Endodermal cell (in vitro differentiated cells): ENCODE measurements at regions not wholly inside any gene's neighbourhood (a gene's known extent, or its start where the extent isn't known, plus 50 kb on each side); places are given as distances from the start of the nearest gene placed in this dataset.

Experiments used
- DNase-seq: peaks from one replicate; pipeline ENCODE4 v3.0.0-alpha.2; 2017
- H3K27ac ChIP-seq: 2 replicates; pipeline ENCODE4 v1.5.1; 2013; ENCODE audit warnings: mild to moderate bottlenecking, low read depth, low read length, moderate library complexity
- H3K27me3 ChIP-seq: 2 replicates; pipeline ENCODE4 v1.6.1; 2013; ENCODE audit warnings: mild to moderate bottlenecking, low read length, moderate library complexity; ENCODE audit not compliant: insufficient read depth, control insufficient read depth, poor library complexity, severe bottlenecking
- H3K36me3 ChIP-seq: 2 replicates; pipeline ENCODE4 v1.7.0; 2013; ENCODE audit warnings: mild to moderate bottlenecking, low read length, moderate library complexity; ENCODE audit not compliant: control insufficient read depth, insufficient read depth
- H3K4me1 ChIP-seq: one replicate; pipeline ENCODE4 v1.7.0; 2013; ENCODE audit warnings: low read length; ENCODE audit not compliant: control insufficient read depth, insufficient read depth
- H3K4me3 ChIP-seq: 2 replicates; pipeline ENCODE4 v1.5.1; 2013; ENCODE audit warnings: mild to moderate bottlenecking, low read length, moderate library complexity
- H3K9ac ChIP-seq: 2 replicates; pipeline ENCODE4 v1.6.1; 2013; ENCODE audit warnings: mild to moderate bottlenecking, low read length, moderate library complexity; ENCODE audit not compliant: poor library complexity, severe bottlenecking; ENCODE audit errors: extremely low read depth
- H3K9me3 ChIP-seq: 2 replicates; pipeline ENCODE4 v1.6.1; 2013; ENCODE audit warnings: mild to moderate bottlenecking, low read length, moderate library complexity; ENCODE audit not compliant: control insufficient read depth
- H3K27ac Mint-ChIP-seq: 2 replicates; pipeline ENCODE4 v1.8.0; 2020; ENCODE audit warnings: mixed read lengths
- H3K27me3 Mint-ChIP-seq: 2 replicates; pipeline ENCODE4 v1.8.0; 2021; ENCODE audit warnings: mild to moderate bottlenecking, mixed read lengths; ENCODE audit not compliant: insufficient read depth
- H3K36me3 Mint-ChIP-seq: 2 replicates; pipeline ENCODE4 v1.8.0; 2020; ENCODE audit warnings: low read depth, mixed read lengths
- H3K4me1 Mint-ChIP-seq: 2 replicates; pipeline ENCODE4 v1.8.0; 2020; ENCODE audit warnings: mixed read lengths
- H3K4me3 Mint-ChIP-seq: 2 replicates; pipeline ENCODE4 v1.8.0; 2020; ENCODE audit warnings: mild to moderate bottlenecking, moderate library complexity, mixed read lengths
- H3K9me3 Mint-ChIP-seq: 2 replicates; pipeline ENCODE4 v1.8.0; 2020; ENCODE audit warnings: mild to moderate bottlenecking, mixed read lengths
- WGBS, 2 experiments: methylation state at CpG; one replicate each; pipeline versions ENCODE4 v1.1.5 to v1.1.7; 2013; ENCODE audit warnings: missing lambda C conversion rate in 2 of 2, mixed read lengths in 1 of 2; ENCODE audit not compliant: insufficient coverage in 1 of 2, insufficient read length in 1 of 2; 5-methylcytosine and 5-hydroxymethylcytosine counted together
- TF ChIP-seq, protein P1 (sequence below): fragments of 200-600 bp; sonication (generic); conservative IDR thresholded peaks from 2 replicates; pipeline ENCODE4 v1.5.0; 2021; ENCODE audit warnings: antibody characterized with exemption, mild to moderate bottlenecking

DNA sequence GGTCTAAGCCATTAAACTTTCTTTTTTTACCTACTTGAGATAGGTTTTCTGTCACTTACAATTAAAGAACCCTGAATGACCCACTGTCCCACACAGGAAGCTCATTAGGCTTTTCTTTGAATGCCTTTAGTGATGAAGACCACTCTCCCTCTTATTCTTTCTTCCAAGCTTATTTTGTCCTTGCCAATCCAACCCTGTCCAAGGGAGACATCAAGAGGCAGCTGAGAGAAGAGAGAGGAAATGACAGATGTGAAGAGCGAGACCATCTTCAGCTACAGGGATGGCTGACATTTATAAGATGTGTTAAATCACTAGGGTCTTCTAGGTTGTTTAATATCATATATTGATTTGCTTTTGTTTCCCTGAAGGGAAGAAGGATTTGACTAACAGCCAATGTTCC is 133.5 kb downstream of the FAM114A2 start:
- H3K4me3 Mint-ChIP-seq, result no peak overlapping the region
- Histone ChIP-seq H3K27ac (no peak overlapping the region), H3K4me3 (no peak overlapping the region), H3K27me3 (no peaks in the 10 kb centered on the region), H3K4me1 (no peaks in the 10 kb centered on the region), H3K9ac (no peak overlapping the region), H3K36me3 (no peaks in the 10 kb centered on the region), H3K9me3 (no peaks in the 10 kb centered on the region)
- WGBS, 2 experiments, result 97 to 100% methylated on average over 1 of the region's 1 CpG
- no peaks in the 10 kb centered on the region for H3K36me3 Mint-ChIP-seq
- no peaks in the 10 kb centered on the region for H3K27me3 Mint-ChIP-seq
- no peak overlapping the region for H3K27ac Mint-ChIP-seq
- no peaks in the 10 kb centered on the region for H3K4me1 Mint-ChIP-seq
- TF ChIP-seq, protein P1, sequence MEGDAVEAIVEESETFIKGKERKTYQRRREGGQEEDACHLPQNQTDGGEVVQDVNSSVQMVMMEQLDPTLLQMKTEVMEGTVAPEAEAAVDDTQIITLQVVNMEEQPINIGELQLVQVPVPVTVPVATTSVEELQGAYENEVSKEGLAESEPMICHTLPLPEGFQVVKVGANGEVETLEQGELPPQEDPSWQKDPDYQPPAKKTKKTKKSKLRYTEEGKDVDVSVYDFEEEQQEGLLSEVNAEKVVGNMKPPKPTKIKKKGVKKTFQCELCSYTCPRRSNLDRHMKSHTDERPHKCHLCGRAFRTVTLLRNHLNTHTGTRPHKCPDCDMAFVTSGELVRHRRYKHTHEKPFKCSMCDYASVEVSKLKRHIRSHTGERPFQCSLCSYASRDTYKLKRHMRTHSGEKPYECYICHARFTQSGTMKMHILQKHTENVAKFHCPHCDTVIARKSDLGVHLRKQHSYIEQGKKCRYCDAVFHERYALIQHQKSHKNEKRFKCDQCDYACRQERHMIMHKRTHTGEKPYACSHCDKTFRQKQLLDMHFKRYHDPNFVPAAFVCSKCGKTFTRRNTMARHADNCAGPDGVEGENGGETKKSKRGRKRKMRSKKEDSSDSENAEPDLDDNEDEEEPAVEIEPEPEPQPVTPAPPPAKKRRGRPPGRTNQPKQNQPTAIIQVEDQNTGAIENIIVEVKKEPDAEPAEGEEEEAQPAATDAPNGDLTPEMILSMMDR, result peak; percentile 42
- H3K9me3 Mint-ChIP-seq, result no peaks in the 10 kb centered on the region
- no peak for DNase-seq

GRCh38 chr5:153903321-153903720 is 135.4 kb downstream of the FAM114A2 start:
- Mint-ChIP-seq H3K9me3 (no peaks in the 10 kb centered on the region), H3K4me3 (no peak overlapping the region), H3K4me1 (no peaks in the 10 kb centered on the region), H3K36me3 (no peaks in the 10 kb centered on the region), H3K27ac (no peak overlapping the region), H3K27me3 (no peaks in the 10 kb centered on the region)
- no peaks in the 10 kb centered on the region for H3K36me3 ChIP-seq
- DNase-seq, result no peak
- TF ChIP-seq, protein P1, result no peak
- H3K9ac ChIP-seq, result no peak overlapping the region
- WGBS, 2 experiments, result 65% methylated on average over 1 of the region's 1 CpG; no CpG with 5 or more reads in 1 of the 2 experiments
- H3K4me1 ChIP-seq, result no peaks in the 10 kb centered on the region
- H3K9me3 ChIP-seq, result no peaks in the 10 kb centered on the region
- no peak overlapping the region for H3K4me3 ChIP-seq
- no peak overlapping the region for H3K27ac ChIP-seq
- no peaks in the 10 kb centered on the region for H3K27me3 ChIP-seq

GRCh38 chr5:153902016-153902415 is 136.7 kb downstream of the FAM114A2 start:
- Histone ChIP-seq H3K27ac (no peak overlapping the region), H3K9me3 (no peaks in the 10 kb centered on the region), H3K9ac (no peak overlapping the region), H3K36me3 (no peaks in the 10 kb centered on the region), H3K27me3 (no peaks in the 10 kb centered on the region), H3K4me3 (no peak overlapping the region), H3K4me1 (no peaks in the 10 kb centered on the region)
- H3K4me1 Mint-ChIP-seq, result no peaks in the 10 kb centered on the region
- TF ChIP-seq, protein P1, result no peak
- H3K27ac Mint-ChIP-seq, result no peak overlapping the region
- no peaks in the 10 kb centered on the region for H3K36me3 Mint-ChIP-seq
- H3K4me3 Mint-ChIP-seq, result no peak overlapping the region
- no peak for DNase-seq
- no peaks in the 10 kb centered on the region for H3K27me3 Mint-ChIP-seq
- no peaks in the 10 kb centered on the region for H3K9me3 Mint-ChIP-seq
- 85% methylated on average over 1 of the region's 1 CpG; no CpG with 5 or more reads in 1 of the 2 experiments for WGBS, 2 experiments
